Ascending aorta (tissue), 2 donors: ENCODE measurements at regions not wholly inside any gene's neighbourhood (a gene's known extent, or its start where the extent isn't known, plus 50 kb on each side); places are given as distances from the start of the nearest gene placed in this dataset.

Source experiments
- DNase-seq, 2 donors: peaks; one replicate each; pipeline ENCODE4 v3.0.0-alpha.2; 2019; ENCODE audit warnings: low spot score in 2 of 2
- H3K27ac ChIP-seq, 2 donors: fragments of 200-600 bp; sonication (generic); one replicate each; pipeline ENCODE4 v1.5.1; 2016 to 2017; ENCODE audit warnings: mild to moderate bottlenecking in 1 of 2
- H3K27me3 ChIP-seq: fragments of 200-600 bp; sonication (generic); one replicate; pipeline ENCODE4 v1.5.1; 2017
- H3K36me3 ChIP-seq, 2 donors: fragments of 200-600 bp; sonication (generic); one replicate each; pipeline ENCODE4 v1.5.1; 2016
- H3K4me1 ChIP-seq, 2 donors: fragments of 200-600 bp; sonication (generic); one replicate each; pipeline ENCODE4 v1.5.1; 2016 to 2017; ENCODE audit warnings: mild to moderate bottlenecking in 1 of 2
- H3K4me3 ChIP-seq, 2 donors: fragments of 200-600 bp; sonication (generic); one replicate each; pipeline ENCODE4 v1.5.1; 2016 to 2017; ENCODE audit warnings: mild to moderate bottlenecking in 1 of 2
- H3K9me3 ChIP-seq, 2 donors: fragments of 200-600 bp; sonication (generic); one replicate each; pipeline ENCODE4 v1.5.1; 2016
- intact Hi-C: fragments of 100-400 bp; cut with DNase I; formaldehyde crosslinking; loops from one replicate; pipeline ENCODE4 v1.15.1; 2023
- TF ChIP-seq, protein P1 (sequence below), 3 experiments: fragments of 200-600 bp in 2 of 3; fragments of 450-650 bp in 1 of 3; sonication (generic) in 2 of 3; IDR thresholded peaks; one replicate each; pipeline ENCODE4 v1.5.1; 2016 to 2019; ENCODE audit warnings: antibody characterized with exemption in 3 of 3, mild to moderate bottlenecking in 1 of 3, moderate library complexity in 1 of 3

DNA sequence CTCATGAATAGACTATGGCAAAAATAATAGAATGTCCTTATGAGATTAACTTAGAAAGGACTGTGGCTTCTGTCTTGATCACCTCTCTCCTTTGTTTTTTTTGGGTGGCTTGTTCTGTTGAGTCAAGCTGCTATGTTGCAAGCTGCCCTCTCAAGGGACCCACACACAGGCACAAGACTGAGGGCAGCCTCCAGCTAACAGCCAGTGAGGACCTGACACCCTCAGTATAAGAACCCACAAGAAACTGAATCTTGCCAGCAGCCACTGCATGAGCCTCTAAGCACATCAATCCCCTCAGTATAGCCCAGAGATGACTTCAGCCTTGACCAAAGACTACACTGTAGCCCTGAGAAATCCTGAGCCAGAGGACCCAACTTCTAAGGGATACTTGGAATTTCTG is 361.1 kb downstream of the MCTP2 start:
- H3K27ac ChIP-seq: no peak overlapping the region
- no peaks in the 10 kb centered on the region for H3K36me3 ChIP-seq
- DNase-seq: no peak
- H3K9me3 ChIP-seq: no peaks in the 10 kb centered on the region
- no peaks in the 10 kb centered on the region for H3K4me1 ChIP-seq
- H3K4me3 ChIP-seq: no peak overlapping the region
- intact Hi-C loops: no loop called here
- H3K27me3 ChIP-seq: no peaks in the 10 kb centered on the region
- TF ChIP-seq, protein P1, sequence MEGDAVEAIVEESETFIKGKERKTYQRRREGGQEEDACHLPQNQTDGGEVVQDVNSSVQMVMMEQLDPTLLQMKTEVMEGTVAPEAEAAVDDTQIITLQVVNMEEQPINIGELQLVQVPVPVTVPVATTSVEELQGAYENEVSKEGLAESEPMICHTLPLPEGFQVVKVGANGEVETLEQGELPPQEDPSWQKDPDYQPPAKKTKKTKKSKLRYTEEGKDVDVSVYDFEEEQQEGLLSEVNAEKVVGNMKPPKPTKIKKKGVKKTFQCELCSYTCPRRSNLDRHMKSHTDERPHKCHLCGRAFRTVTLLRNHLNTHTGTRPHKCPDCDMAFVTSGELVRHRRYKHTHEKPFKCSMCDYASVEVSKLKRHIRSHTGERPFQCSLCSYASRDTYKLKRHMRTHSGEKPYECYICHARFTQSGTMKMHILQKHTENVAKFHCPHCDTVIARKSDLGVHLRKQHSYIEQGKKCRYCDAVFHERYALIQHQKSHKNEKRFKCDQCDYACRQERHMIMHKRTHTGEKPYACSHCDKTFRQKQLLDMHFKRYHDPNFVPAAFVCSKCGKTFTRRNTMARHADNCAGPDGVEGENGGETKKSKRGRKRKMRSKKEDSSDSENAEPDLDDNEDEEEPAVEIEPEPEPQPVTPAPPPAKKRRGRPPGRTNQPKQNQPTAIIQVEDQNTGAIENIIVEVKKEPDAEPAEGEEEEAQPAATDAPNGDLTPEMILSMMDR (IDR thresholded peaks at IDR 0.05): no peak

GRCh38 chr15:94596707-94597106 is 365.3 kb downstream of the MCTP2 start:
- no peak for DNase-seq
- no peaks in the 10 kb centered on the region for H3K9me3 ChIP-seq
- TF ChIP-seq, protein P1 (IDR thresholded peaks at IDR 0.05): no peak
- H3K4me1 ChIP-seq: no peaks in the 10 kb centered on the region
- H3K27me3 ChIP-seq: no peaks in the 10 kb centered on the region
- no peak overlapping the region for H3K27ac ChIP-seq
- no peaks in the 10 kb centered on the region for H3K36me3 ChIP-seq
- intact Hi-C loops: no loop called here
- H3K4me3 ChIP-seq: no peak overlapping the region

- H3K4me3 ChIP-seq: no peak overlapping the region
- TF ChIP-seq, protein P1 (IDR thresholded peaks at IDR 0.05): no peak
- H3K27me3 ChIP-seq: no peaks in the 10 kb centered on the region
- H3K36me3 ChIP-seq: no peaks in the 10 kb centered on the region
- no peak for DNase-seq
- H3K4me1 ChIP-seq: no peaks in the 10 kb centered on the region
- no peaks in the 10 kb centered on the region for H3K9me3 ChIP-seq
- H3K27ac ChIP-seq: no peak overlapping the region
- intact Hi-C loops: no loop called here
These were observed 369.1 kb downstream of the MCTP2 start for GRCh38 chr15:94600505-94600904.

- Histone ChIP-seq H3K36me3 (no peaks in the 10 kb centered on the region), H3K4me3 (no peak overlapping the region), H3K27ac (no peak overlapping the region), H3K27me3 (no peaks in the 10 kb centered on the region), H3K9me3 (no peaks in the 10 kb centered on the region), H3K4me1 (no peaks in the 10 kb centered on the region)
- TF ChIP-seq, protein P1 (IDR thresholded peaks at IDR 0.05): no peak
- DNase-seq: no peak
- intact Hi-C loops: no loop called here
These were observed 371.6 kb downstream of the MCTP2 start for GRCh38 chr15:94602754-94603470.

GRCh38 chr15:94606286-94606685 is 374.9 kb downstream of the MCTP2 start:
- Histone ChIP-seq H3K36me3 (no peaks in the 10 kb centered on the region), H3K9me3 (no peaks in the 10 kb centered on the region), H3K27me3 (no peaks in the 10 kb centered on the region), H3K4me1 (no peaks in the 10 kb centered on the region), H3K4me3 (no peak overlapping the region), H3K27ac (no peak overlapping the region)
- TF ChIP-seq, protein P1 (IDR thresholded peaks at IDR 0.05): no peak
- intact Hi-C loops: no loop called here
- DNase-seq: no peak
